ENCODE measurements at regions not wholly inside any gene's neighbourhood (a gene's known extent, or its start where the extent isn't known, plus 50 kb on each side); places are given as distances from the start of the nearest gene placed in this dataset.

DNA sequence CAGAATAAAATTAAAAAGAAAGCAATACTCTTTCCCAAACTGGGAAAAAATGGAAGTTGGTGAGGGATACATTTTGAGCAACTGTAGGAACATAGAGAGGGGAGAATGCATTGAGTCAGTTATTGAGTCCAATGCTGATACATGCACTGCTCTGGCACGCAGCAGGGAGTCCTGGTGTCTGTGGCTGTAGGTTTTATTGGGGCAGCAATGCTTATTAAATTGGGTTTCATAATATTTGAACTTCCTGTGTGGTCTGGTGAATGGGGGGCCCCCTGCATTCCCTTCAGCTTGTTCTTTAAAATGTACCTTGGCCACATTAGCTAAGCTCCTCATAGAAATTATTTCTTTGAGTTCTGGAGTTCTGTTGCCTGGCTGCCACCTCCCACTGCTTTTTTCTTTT lies 125.2 kb upstream of the ELAC2 start:
- no peak overlapping the region for H3K4me2 ChIP-seq (ENCODE audit: low read depth, low read length, poor library complexity, severe bottlenecking)
- TF ChIP-seq, protein P1, sequence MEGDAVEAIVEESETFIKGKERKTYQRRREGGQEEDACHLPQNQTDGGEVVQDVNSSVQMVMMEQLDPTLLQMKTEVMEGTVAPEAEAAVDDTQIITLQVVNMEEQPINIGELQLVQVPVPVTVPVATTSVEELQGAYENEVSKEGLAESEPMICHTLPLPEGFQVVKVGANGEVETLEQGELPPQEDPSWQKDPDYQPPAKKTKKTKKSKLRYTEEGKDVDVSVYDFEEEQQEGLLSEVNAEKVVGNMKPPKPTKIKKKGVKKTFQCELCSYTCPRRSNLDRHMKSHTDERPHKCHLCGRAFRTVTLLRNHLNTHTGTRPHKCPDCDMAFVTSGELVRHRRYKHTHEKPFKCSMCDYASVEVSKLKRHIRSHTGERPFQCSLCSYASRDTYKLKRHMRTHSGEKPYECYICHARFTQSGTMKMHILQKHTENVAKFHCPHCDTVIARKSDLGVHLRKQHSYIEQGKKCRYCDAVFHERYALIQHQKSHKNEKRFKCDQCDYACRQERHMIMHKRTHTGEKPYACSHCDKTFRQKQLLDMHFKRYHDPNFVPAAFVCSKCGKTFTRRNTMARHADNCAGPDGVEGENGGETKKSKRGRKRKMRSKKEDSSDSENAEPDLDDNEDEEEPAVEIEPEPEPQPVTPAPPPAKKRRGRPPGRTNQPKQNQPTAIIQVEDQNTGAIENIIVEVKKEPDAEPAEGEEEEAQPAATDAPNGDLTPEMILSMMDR (conservative IDR thresholded peaks at IDR 0.05; ENCODE audit: low read length) = no peak
- no peak for TF ChIP-seq EZH2phosphoT487 (IDR thresholded peaks at IDR 0.05; ENCODE audit: borderline replicate concordance)
- H3K4me1 ChIP-seq (ENCODE audit: insufficient read depth, low read length, poor library complexity, severe bottlenecking) = no peaks in the 10 kb centered on the region
- no peaks in the 10 kb centered on the region for H3K36me3 ChIP-seq (ENCODE audit: insufficient read depth, low read length)
- H3K9ac ChIP-seq (ENCODE audit: low read depth, low read length, poor library complexity, severe bottlenecking) = no peak overlapping the region
- H3K4me3 ChIP-seq (ENCODE audit: low read length, poor library complexity, severe bottlenecking) = no peak overlapping the region
- no peaks in the 10 kb centered on the region for H4K20me1 ChIP-seq (ENCODE audit: insufficient read depth, low read length, poor library complexity, severe bottlenecking)
- H2AFZ ChIP-seq (ENCODE audit: low read length) = no peak overlapping the region
- H3K27me3 ChIP-seq (ENCODE audit: insufficient read depth, low read length, poor library complexity, severe bottlenecking) = no peaks in the 10 kb centered on the region
- no peaks in the 10 kb centered on the region for H3K9me2 ChIP-seq (replicated peaks; ENCODE audit: low read depth, low read length)
- H3K79me2 ChIP-seq (ENCODE audit: insufficient read depth, low read length) = no peaks in the 10 kb centered on the region
- H3F3A ChIP-seq (ENCODE audit: low read depth) = no peaks in the 10 kb centered on the region
- H3K9me3 ChIP-seq (ENCODE audit: insufficient read depth, low read depth, low read length) = no peaks in the 10 kb centered on the region

GRCh38 chr17:13140750-13141149 lies 122.9 kb upstream of the ELAC2 start:
- Histone ChIP-seq H3K9me3 (ENCODE audit: insufficient read depth, low read depth, low read length) (no peaks in the 10 kb centered on the region; the same call in 1 of the 2 replicates), H2AFZ (ENCODE audit: low read length) (no peak overlapping the region), H4K20me1 (ENCODE audit: insufficient read depth, low read length, poor library complexity, severe bottlenecking) (no peaks in the 10 kb centered on the region), H3K79me2 (ENCODE audit: insufficient read depth, low read length) (no peaks in the 10 kb centered on the region), H3K4me1 (ENCODE audit: insufficient read depth, low read length, poor library complexity, severe bottlenecking) (no peaks in the 10 kb centered on the region), H3K27me3 (ENCODE audit: insufficient read depth, low read length, poor library complexity, severe bottlenecking) (no peaks in the 10 kb centered on the region), H3K9ac (ENCODE audit: low read depth, low read length, poor library complexity, severe bottlenecking) (no peak overlapping the region), H3K36me3 (ENCODE audit: insufficient read depth, low read length) (no peaks in the 10 kb centered on the region), H3K9me2 (replicated peaks; ENCODE audit: low read depth, low read length) (no peaks in the 10 kb centered on the region), H3K4me2 (ENCODE audit: low read depth, low read length, poor library complexity, severe bottlenecking) (no peak overlapping the region), H3F3A (ENCODE audit: low read depth) (no peaks in the 10 kb centered on the region), H3K4me3 (ENCODE audit: low read length, poor library complexity, severe bottlenecking) (no peak overlapping the region)
- TF ChIP-seq EZH2phosphoT487 (IDR thresholded peaks at IDR 0.05; ENCODE audit: borderline replicate concordance) = no peak
- TF ChIP-seq, protein P1 (conservative IDR thresholded peaks at IDR 0.05; ENCODE audit: low read length) = no peak

DNA sequence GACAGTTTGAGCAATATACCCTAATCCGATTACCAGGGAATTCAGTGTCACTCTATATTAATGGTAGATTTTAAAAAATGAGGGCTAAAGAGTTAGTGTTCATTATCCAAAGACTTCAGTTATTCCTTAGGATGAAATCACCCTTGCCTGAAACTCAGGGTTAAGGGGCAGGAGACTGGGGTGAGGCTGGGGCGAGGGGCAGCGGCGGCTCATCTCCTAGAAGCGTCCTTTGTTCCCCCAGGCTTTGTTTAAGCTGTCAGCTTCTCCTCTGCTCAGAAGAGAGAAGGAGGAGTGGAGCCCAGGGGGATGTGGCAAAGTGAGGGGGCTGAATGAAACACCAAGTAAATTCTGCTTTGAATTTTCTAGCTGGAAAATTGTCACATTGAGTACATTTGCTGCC lies 117.7 kb upstream of the ELAC2 start:
- Histone ChIP-seq H3K79me2 (ENCODE audit: insufficient read depth, low read length) (no peaks in the 10 kb centered on the region), H3F3A (ENCODE audit: low read depth) (no peaks in the 10 kb centered on the region), H3K4me3 (ENCODE audit: low read length, poor library complexity, severe bottlenecking) (no peak overlapping the region), H3K36me3 (ENCODE audit: insufficient read depth, low read length) (no peaks in the 10 kb centered on the region), H3K9me2 (replicated peaks; ENCODE audit: low read depth, low read length) (no peaks in the 10 kb centered on the region), H3K4me1 (ENCODE audit: insufficient read depth, low read length, poor library complexity, severe bottlenecking) (no peaks in the 10 kb centered on the region), H3K9ac (ENCODE audit: low read depth, low read length, poor library complexity, severe bottlenecking) (no peak overlapping the region), H4K20me1 (ENCODE audit: insufficient read depth, low read length, poor library complexity, severe bottlenecking) (no peaks in the 10 kb centered on the region), H3K27me3 (ENCODE audit: insufficient read depth, low read length, poor library complexity, severe bottlenecking) (no peaks in the 10 kb centered on the region), H2AFZ (ENCODE audit: low read length) (no peak overlapping the region), H3K4me2 (ENCODE audit: low read depth, low read length, poor library complexity, severe bottlenecking) (no peak overlapping the region), H3K9me3 (ENCODE audit: insufficient read depth, low read depth, low read length) (no peaks in the 10 kb centered on the region; the same call in 1 of the 2 replicates)
- TF ChIP-seq, protein P1 (conservative IDR thresholded peaks at IDR 0.05; ENCODE audit: low read length) = no peak
- no peak for TF ChIP-seq EZH2phosphoT487 (IDR thresholded peaks at IDR 0.05; ENCODE audit: borderline replicate concordance)
